Left renal pelvis (tissue), 4 donors: ENCODE measurements at regions not wholly inside any gene's neighbourhood (a gene's known extent, or its start where the extent isn't known, plus 50 kb on each side); places are given as distances from the start of the nearest gene placed in this dataset.

ENCODE experiments used
- DNase-seq, 4 donors: peaks; one replicate each; pipeline ENCODE4 v3.0.0-alpha.2; 2013; ENCODE audit warnings: low read depth in 4 of 4, low spot score in 3 of 4

GRCh38 chr2:144285324-144285723 lies 234.6 kb downstream of the ZEB2 start:
- DNase-seq = no peak

GRCh38 chr2:144281476-144281875 lies 238.4 kb downstream of the ZEB2 start:
- DNase-seq = no peak

DNA sequence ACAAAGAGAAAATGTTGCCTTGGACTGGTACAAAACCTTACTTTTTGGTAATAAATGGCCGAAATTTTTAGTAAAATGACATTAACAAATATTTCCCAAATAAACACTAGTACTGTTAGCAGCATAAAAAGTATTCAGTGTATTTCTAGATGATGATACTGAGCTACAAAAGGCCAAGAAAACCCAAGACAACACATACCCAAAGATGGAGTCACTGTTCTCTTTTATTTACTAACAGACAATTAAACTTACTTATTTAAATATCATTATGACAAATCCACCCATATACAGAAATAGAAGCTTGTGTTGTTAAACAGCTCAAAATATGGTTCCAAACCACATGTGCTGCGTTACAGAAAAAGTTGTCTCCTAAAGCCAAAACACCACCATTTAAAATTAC lies 239.9 kb downstream of the ZEB2 start:
- DNase-seq = no peak

- DNase-seq = no peak
These were observed 240.8 kb downstream of the ZEB2 start for GRCh38 chr2:144279165-144279564.

DNA sequence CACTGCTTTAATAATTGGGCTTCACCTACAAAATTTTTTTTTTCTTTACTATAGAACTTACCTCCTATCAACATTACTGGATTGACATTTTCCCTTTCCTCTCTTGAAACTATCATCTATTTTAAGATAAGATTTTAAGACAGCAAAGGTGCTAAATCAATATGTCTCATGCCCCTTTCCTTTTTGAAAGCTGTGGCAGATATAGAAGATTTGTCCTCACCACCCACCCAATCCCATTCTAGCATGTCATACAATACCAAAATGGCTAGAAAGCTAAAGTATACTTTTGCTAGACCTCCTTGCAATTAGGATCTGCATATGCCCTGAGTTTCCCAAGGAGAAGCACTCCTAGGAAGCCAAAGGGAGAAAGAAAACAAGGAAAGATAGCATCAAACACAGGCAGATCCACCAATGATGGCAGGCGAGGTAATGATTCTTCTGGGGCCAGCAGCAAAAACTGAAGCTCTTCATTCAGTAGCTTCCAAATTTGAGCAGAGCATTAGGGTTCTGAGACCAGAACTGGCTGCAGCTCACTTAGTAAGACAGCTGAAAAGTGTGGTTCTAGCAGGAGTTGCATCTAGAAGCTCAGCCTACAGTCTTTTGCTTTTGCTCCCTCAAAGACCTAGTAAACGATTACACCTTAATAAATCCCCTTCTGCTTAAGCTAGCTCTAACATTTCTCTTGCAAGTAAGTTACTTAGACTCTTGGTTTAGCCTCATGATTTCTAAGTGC lies 242.1 kb downstream of the ZEB2 start:
- no peak for DNase-seq

DNA sequence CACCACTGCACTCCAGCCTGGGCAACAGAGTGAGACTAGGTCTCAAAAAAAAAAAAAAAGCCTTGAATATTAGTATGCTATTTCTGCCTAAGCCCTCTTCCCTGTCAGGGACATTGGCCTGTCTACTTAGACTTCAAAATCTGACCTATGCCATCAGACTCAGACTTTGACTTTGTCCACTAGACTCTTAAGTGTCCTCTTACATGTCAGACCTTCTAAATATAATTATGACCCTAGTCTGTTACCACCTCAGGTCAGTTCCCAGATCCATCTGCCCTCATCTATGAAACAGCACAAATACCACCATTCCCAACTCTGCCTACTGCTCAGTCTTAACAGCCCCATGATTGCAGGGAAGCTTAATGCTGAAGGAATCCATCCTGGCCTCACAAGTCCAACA lies 244.6 kb downstream of the ZEB2 start:
- no peak for DNase-seq

- DNase-seq = no peak
These were observed 245.8 kb downstream of the ZEB2 start for GRCh38 chr2:144274131-144274530.

GRCh38 chr2:144270951-144271350 lies 249.0 kb downstream of the ZEB2 start:
- no peak for DNase-seq

DNA sequence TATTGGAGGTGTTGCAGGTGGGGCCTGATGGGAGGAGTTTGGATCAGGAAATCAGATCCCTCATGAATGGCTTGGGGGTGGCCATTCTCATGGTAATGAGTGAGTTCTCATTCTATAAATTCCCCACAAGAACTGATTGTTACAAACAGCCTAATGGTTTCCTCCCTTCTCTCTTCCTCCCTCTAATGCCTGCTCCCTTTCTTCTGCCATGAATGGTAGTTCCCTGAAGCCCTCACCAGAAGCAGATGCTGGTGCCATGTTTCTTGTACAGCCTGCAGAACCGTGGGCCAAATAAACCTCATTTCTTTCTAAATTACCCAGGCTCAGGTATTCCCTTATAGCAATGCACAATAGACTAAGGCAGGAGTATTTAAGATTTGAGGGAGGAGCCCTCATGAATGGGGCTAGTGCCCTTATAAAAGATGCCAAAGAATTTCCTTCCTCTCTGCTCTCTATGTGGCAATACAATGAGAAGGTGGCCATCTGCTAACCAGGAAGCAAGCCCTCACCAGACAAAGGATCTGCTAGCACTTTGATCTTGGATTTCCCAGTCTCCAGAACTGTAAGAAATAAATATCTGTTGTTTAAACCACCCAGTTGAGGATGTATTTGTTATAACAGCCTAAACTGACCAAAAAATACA lies 251.8 kb downstream of the ZEB2 start:
- DNase-seq = no peak

GRCh38 chr2:144267239-144267638 lies 252.7 kb downstream of the ZEB2 start:
- no peak for DNase-seq

- DNase-seq = no peak
These were observed 254.3 kb downstream of the ZEB2 start for GRCh38 chr2:144265654-144266053.

DNA sequence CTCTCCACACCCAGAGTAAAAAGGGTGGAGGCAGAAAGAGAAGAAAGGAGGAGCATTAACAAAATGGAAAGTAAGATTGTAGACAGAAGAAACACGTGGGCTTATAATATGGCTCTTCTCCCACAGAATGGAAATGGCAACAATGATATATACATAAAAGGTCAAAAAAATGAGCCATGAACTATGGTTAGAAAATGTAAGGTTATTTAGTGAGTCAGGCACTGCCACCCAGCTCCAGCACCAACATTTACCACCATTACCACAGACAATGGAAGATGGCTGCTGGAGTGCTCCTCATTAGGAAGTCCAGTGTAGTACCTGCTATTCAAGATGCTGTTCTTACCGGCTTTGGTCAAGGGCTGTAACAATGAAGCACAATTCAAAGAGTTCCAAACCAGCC lies 258.0 kb downstream of the ZEB2 start:
- no peak for DNase-seq

DNA sequence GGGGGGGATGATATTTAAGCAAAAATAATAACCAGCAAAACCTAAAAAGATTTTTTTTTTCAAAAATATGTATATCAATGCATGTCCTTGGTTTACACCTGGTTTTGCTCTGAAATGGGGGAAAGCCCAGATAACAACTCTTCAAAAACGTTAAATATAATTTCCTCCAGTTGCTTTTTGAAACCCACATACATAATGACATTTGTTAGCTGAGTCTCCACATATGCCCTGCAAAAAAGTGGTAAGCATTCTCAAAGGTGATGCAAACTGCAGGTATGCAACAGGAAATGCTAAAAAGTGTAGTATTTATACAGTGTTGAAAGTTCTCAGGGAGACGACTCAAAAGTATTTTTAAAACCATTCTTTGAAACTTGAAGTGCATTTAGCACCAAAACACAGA lies 258.6 kb downstream of the ZEB2 start:
- DNase-seq = no peak

GRCh38 chr2:144259332-144259731 lies 260.6 kb downstream of the ZEB2 start:
- DNase-seq = no peak

DNA sequence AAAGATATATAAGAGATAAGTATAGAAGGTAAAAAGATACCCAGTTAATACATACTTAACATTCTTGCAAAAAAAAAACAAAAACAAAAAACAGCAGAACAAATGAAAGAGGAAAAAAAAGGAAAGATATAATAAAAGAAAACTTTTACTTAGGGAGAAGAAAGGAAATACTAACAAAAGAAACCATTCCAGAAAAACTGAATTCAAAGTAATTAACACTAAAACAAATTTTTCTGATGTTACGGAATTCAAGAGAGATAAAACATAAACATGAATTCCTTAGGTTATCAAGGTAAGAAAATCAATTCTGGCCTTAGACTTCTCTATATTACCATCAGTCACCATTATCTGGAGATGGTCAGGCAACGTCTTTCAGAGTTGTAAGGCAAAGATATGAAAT lies 261.8 kb downstream of the ZEB2 start:
- no peak for DNase-seq

- DNase-seq = no peak
These were observed 262.8 kb downstream of the ZEB2 start for GRCh38 chr2:144256996-144257707.

DNA sequence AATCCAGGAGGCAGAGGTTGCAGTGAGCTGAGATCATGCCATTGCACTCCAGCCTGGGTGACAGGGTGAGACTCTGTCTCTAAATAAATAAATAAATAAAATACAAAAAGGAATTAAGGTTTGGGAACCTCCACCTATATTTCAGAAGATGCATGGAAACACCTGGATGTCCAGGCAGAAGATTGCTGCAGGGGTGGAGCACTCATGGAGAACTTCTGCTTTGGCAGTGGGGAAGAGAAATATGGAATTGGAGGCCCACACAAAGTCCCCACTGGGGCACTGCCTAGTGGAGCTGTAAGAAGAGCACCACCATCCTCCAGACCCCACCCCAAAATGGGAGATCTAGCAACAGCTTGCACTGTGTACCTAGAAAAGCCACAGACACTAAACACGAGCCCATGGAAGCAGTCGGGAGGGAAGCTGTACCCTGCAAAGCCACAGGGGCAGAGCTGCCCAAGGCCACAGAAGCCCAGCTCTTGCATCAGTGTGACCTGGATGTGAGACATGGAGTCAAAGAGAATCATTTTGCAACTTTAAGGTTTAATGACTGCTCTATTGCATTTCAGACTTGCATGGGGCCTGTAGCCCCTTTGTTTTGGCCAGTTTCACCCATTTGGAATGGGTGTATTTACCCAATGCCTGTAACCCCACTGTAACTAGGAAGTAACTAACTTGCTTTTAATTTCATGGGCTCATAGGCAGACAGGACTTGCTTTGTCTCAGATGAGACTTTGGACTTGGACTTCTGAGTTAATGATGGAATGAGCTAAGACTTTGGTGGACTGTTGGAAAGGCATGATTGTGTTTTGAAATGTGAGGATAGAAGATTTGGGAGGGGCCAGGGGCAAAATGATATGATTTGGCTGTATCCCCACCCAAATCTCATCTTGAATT lies 265.3 kb downstream of the ZEB2 start:
- no peak for DNase-seq

DNA sequence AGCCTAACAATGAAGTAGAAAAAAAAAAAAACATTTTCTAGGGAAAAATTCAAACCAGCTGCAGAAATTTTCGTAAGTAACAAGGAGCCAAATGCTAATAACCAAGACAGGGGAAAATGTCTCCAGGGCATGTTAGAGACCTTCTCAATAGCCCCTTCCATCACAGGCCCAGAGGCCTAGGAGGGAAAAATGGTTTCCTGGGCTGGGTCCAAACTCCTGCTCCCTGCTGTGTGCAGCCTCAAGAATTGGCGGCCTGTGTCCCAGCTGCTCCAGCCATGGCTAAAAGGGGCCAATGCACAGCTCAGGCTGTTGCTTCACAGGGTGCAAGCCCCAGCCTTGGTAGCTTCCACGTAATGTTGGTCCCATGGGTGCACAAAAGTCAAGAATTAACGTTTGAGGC lies 266.2 kb downstream of the ZEB2 start:
- no peak for DNase-seq

- DNase-seq = no peak
These were observed 267.2 kb downstream of the ZEB2 start for GRCh38 chr2:144252694-144253093.

- DNase-seq = no peak
These were observed 270.8 kb downstream of the ZEB2 start for GRCh38 chr2:144249035-144249637.
